Activated CD4-positive, alpha-beta T cell treated with anti-CD3 and anti-CD28 coated beads, Interleukin-2, amount 10 ng/mL, durations not matched to agents 7 days and 5 days (primary cell): ENCODE measurements at regions not wholly inside any gene's neighbourhood (a gene's known extent, or its start where the extent isn't known, plus 50 kb on each side); places are given as distances from the start of the nearest gene placed in this dataset.

Experiments used
- CTCF ChIA-PET: fragments of 350-600 bp; sonication (Branson Sonifier 250); formaldehyde crosslinking; loops from one replicate; lab custom pipeline; 2021; ENCODE audit warnings: antibody characterized with exemption; lab: Charles Lee
- POLR2A ChIA-PET: fragments of 350-600 bp; sonication (Branson Sonifier 250); formaldehyde crosslinking; loops from one replicate; lab custom pipeline; 2021; ENCODE audit warnings: antibody characterized with exemption; lab: Charles Lee
- DNase-seq: peaks from one replicate; pipeline ENCODE4 v3.0.0-alpha.2; 2020
- H3K27ac Mint-ChIP-seq: one replicate; pipeline ENCODE4 v1.8.0; 2021; ENCODE audit warnings: mild to moderate bottlenecking, moderate library complexity, mixed read lengths
- H3K27me3 Mint-ChIP-seq: one replicate; pipeline ENCODE4 v1.8.0; 2021; ENCODE audit warnings: mixed read lengths
- H3K36me3 Mint-ChIP-seq: one replicate; pipeline ENCODE4 v1.8.0; 2021; ENCODE audit warnings: low read depth, mixed read lengths
- H3K4me1 Mint-ChIP-seq: one replicate; pipeline ENCODE4 v1.8.0; 2021; ENCODE audit warnings: mixed read lengths
- H3K4me3 Mint-ChIP-seq: one replicate; pipeline ENCODE4 v1.8.0; 2021; ENCODE audit warnings: mild to moderate bottlenecking, moderate library complexity, mixed read lengths
- H3K9me3 Mint-ChIP-seq: one replicate; pipeline ENCODE4 v1.8.0; 2021; ENCODE audit warnings: mixed read lengths

DNA sequence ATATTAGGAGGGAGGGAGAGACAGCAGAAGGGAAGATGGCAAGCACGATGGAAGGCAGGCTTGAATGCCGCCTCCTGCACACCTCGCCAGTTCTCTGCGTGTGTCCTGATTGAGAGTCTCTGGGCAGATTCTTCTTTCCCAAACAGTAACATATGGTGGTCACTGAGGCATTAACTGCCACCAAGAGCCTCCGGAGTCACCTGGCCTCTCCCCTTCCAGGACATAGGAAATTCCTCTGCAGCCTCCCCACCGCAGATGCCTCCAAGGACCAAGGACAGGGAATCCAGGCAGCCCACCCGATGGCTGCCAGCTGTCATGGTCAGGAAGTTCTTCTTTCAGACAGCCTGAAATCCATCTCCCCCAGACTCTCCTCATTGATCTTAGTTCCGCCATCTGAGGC, 149.3 kb downstream of the ENGASE start:
- Mint-ChIP-seq H3K4me3 (no peak overlapping the region), H3K4me1 (peaks cover 2% of the 10 kb centered on the region), H3K9me3 (no peaks in the 10 kb centered on the region), H3K27ac (no peak overlapping the region), H3K36me3 (no peaks in the 10 kb centered on the region), H3K27me3 (peaks cover 16% of the 10 kb centered on the region)
- no peak for DNase-seq
- ChIA-PET CTCF (no interaction called here), POLR2A (interaction anchor here (0.5 kb wide), 1 partner anchor 129 kb away, joined by 3 read pairs; no protein-coding TSS in a partner anchor)

DNA sequence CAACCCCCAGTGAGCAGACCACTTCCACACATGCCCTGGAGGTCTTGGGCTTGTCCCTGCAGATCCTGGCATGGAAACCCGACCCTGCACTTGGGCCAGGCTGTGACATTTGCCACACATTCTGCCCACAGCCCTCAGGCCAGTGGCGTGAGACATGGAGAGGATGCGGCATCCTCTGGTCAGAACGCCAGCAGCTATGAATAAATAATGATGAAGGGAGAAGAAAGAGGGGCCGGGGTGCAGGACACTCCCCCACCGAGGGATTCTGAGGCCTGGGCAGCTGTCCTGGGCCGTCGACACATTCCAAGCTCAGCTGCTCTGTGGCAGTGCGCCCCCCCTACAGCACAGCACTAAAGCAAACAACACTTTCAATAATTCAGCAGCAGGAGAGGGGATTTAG, 148.8 kb downstream of the ENGASE start:
- H3K9me3 Mint-ChIP-seq, result no peaks in the 10 kb centered on the region
- ChIA-PET CTCF (no interaction called here), POLR2A (no interaction called here)
- peaks cover 16% of the 10 kb centered on the region for H3K27me3 Mint-ChIP-seq
- no peak for DNase-seq
- H3K36me3 Mint-ChIP-seq, result no peaks in the 10 kb centered on the region
- no peak overlapping the region for H3K27ac Mint-ChIP-seq
- no peak overlapping the region for H3K4me3 Mint-ChIP-seq
- peaks cover 2% of the 10 kb centered on the region for H3K4me1 Mint-ChIP-seq

GRCh38 chr17:79221597-79221996, 147.0 kb downstream of the ENGASE start:
- Mint-ChIP-seq H3K4me1 (peaks cover 2% of the 10 kb centered on the region), H3K9me3 (no peaks in the 10 kb centered on the region), H3K4me3 (no peak overlapping the region), H3K27me3 (peaks cover 16% of the 10 kb centered on the region), H3K36me3 (no peaks in the 10 kb centered on the region), H3K27ac (no peak overlapping the region)
- no peak for DNase-seq
- ChIA-PET POLR2A (no interaction called here), CTCF (no interaction called here)

GRCh38 chr17:79220713-79221291, 146.2 kb downstream of the ENGASE start:
- CTCF ChIA-PET, result no interaction called here
- H3K4me1 Mint-ChIP-seq, result peaks cover 2% of the 10 kb centered on the region
- no peak overlapping the region for H3K4me3 Mint-ChIP-seq
- H3K9me3 Mint-ChIP-seq, result no peaks in the 10 kb centered on the region
- POLR2A ChIA-PET, result interaction anchor here (0.6 kb wide), 1 partner anchor 422 kb away, joined by 4 read pairs; no protein-coding TSS in a partner anchor
- no peaks in the 10 kb centered on the region for H3K36me3 Mint-ChIP-seq
- no peak for DNase-seq
- H3K27ac Mint-ChIP-seq, result no peak overlapping the region
- H3K27me3 Mint-ChIP-seq, result peaks cover 16% of the 10 kb centered on the region

- H3K27me3 Mint-ChIP-seq, result peaks cover 16% of the 10 kb centered on the region
- H3K9me3 Mint-ChIP-seq, result no peaks in the 10 kb centered on the region
- H3K27ac Mint-ChIP-seq, result no peak overlapping the region
- ChIA-PET CTCF (no interaction called here), POLR2A (interaction anchor here (0.6 kb wide), 1 partner anchor 422 kb away, joined by 4 read pairs; no protein-coding TSS in a partner anchor)
- H3K36me3 Mint-ChIP-seq, result no peaks in the 10 kb centered on the region
- H3K4me1 Mint-ChIP-seq, result peaks cover 2% of the 10 kb centered on the region
- no peak overlapping the region for H3K4me3 Mint-ChIP-seq
- DNase-seq, result no peak
These were observed 145.6 kb downstream of the ENGASE start for GRCh38 chr17:79220201-79220712.

DNA sequence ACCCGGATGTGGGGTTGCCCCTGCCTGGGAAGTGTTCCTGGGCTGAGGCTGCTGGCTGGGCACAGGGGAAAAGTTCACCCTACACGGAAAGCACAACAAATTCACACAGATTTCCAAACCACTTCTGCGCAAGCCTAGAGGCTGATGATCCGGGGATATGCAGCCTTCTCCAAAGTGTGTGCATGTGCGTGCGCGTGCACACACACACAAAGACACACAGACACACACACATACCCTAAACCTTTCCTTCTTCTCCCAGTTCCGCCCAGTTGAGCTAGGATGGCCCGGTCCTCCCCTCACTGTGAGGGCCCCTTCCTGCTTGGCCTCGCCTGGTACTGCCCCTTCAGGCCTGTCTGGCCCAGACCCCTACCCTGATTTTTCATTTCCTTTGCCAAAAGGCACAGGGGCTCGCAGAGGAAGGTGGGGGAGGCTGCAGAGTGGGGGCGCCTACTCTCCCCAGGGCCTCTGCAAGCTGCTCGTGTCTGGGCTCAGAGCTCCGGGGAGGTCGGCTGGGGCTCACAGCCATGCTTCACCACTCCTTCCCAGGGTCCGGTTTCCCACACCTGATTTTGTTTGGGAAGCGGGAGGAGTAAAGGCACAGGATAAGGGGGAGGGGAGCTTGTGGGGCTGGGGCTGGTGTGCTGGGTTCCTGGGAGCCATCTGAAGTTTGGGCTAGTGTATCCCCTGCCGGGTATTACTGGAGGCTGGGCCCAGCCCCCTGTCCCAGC, 144.7 kb downstream of the ENGASE start:
- POLR2A ChIA-PET, result no interaction called here
- CTCF ChIA-PET, result no interaction called here
- peaks cover 16% of the 10 kb centered on the region for H3K27me3 Mint-ChIP-seq
- H3K27ac Mint-ChIP-seq, result no peak overlapping the region
- peaks cover 2% of the 10 kb centered on the region for H3K4me1 Mint-ChIP-seq
- DNase-seq, result no peak
- H3K36me3 Mint-ChIP-seq, result no peaks in the 10 kb centered on the region
- H3K4me3 Mint-ChIP-seq, result no peak overlapping the region
- H3K9me3 Mint-ChIP-seq, result no peaks in the 10 kb centered on the region

DNA sequence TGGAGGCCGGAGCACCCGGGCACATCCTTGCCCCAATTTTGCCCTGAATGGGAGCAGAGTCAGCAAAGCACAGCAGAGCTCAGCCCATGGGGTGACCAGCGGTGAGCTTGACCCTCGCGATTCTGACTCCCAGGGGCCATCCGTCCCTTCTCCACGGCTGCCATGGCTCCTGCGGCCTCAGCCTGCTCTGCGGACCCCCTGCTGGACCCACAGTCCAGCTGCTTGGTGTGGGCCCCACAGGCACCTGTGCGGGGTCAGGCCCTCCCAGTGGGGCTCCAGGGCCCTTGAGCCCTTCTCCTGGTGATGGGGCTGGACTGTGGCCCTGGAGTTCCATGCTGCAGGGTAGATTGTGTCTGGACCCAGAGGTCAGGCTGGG, 144.2 kb downstream of the ENGASE start:
- no peak overlapping the region for H3K27ac Mint-ChIP-seq
- no peak for DNase-seq
- H3K9me3 Mint-ChIP-seq, result no peaks in the 10 kb centered on the region
- H3K27me3 Mint-ChIP-seq, result peaks cover 13% of the 10 kb centered on the region
- H3K36me3 Mint-ChIP-seq, result no peaks in the 10 kb centered on the region
- ChIA-PET CTCF (no interaction called here), POLR2A (no interaction called here)
- no peak overlapping the region for H3K4me3 Mint-ChIP-seq
- H3K4me1 Mint-ChIP-seq, result peaks cover 2% of the 10 kb centered on the region

DNA sequence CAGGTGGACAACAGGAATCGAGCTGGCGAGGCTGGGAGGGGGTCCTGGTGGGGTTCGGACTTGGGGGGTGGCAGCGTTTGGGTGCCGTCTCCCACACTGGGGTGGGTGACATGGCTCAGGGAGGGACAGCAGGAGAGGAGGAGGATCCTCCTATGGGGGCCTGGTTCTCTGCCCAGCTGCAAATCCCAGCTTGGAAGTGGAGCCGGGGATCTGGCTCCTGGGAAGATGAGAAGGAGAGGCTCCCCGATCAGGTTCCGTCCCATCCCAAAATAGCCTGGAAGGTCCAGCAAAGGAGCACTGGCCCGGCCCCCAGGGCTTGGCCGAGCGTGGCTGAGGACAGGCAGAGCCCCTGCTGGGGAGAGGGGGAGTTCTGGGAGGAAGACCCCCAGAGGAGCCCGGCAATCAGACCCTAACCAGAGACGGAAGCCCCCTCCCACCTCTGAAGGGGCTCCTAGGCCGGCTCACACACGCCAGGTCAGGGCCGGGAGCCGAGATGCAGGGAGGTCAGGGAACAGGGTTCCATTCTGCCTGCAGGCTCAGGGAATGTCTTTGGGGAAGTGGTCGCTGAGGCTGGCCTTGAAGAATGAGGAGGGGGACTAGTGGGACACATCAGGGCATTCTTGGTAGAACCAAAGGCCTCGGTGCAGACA, 143.7 kb downstream of the ENGASE start:
- no peak overlapping the region for H3K4me3 Mint-ChIP-seq
- H3K4me1 Mint-ChIP-seq, result peaks cover 2% of the 10 kb centered on the region
- no peaks in the 10 kb centered on the region for H3K36me3 Mint-ChIP-seq
- H3K9me3 Mint-ChIP-seq, result no peaks in the 10 kb centered on the region
- ChIA-PET POLR2A (no interaction called here), CTCF (no interaction called here)
- H3K27me3 Mint-ChIP-seq, result peaks cover 13% of the 10 kb centered on the region
- DNase-seq, result no peak
- no peak overlapping the region for H3K27ac Mint-ChIP-seq

GRCh38 chr17:79217473-79218135, 143.0 kb downstream of the ENGASE start:
- ChIA-PET POLR2A (no interaction called here), CTCF (no interaction called here)
- Mint-ChIP-seq H3K36me3 (no peaks in the 10 kb centered on the region), H3K9me3 (no peaks in the 10 kb centered on the region), H3K4me3 (no peak overlapping the region), H3K27me3 (peaks cover 13% of the 10 kb centered on the region), H3K4me1 (peaks cover 2% of the 10 kb centered on the region), H3K27ac (no peak overlapping the region)
- no peak for DNase-seq

DNA sequence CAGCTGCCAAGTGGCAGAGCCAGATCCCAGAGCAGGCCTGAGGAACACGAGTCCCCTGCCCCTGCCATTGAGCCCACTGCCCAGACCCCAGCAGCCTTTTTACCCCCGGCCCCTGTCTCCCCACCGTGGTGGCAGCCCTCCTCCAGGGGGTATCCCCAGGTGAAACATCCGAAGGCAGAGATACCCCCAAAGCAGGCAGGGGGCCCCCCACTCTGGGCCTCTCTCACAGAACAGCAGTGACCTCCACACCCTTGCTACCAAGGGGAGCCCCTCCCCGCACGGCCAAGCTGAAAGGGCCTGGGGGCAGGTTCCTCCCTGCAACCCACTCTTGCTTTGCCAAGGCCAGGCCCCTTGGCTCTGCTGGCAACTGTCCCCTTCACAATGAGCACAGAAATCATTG, 142.2 kb downstream of the ENGASE start:
- CTCF ChIA-PET, result no interaction called here
- Mint-ChIP-seq H3K27me3 (peaks cover 16% of the 10 kb centered on the region), H3K4me1 (peaks cover 2% of the 10 kb centered on the region), H3K36me3 (no peaks in the 10 kb centered on the region), H3K4me3 (no peak overlapping the region), H3K27ac (no peak overlapping the region), H3K9me3 (no peaks in the 10 kb centered on the region)
- no peak for DNase-seq
- POLR2A ChIA-PET, result no interaction called here

GRCh38 chr17:79216391-79216790, 141.8 kb downstream of the ENGASE start:
- DNase-seq, result no peak
- no peaks in the 10 kb centered on the region for H3K36me3 Mint-ChIP-seq
- no peak overlapping the region for H3K27ac Mint-ChIP-seq
- H3K27me3 Mint-ChIP-seq, result peaks cover 14% of the 10 kb centered on the region
- H3K4me3 Mint-ChIP-seq, result no peak overlapping the region
- H3K4me1 Mint-ChIP-seq, result peaks cover 2% of the 10 kb centered on the region
- ChIA-PET POLR2A (no interaction called here), CTCF (no interaction called here)
- no peaks in the 10 kb centered on the region for H3K9me3 Mint-ChIP-seq

- Mint-ChIP-seq H3K4me1 (peaks cover 2% of the 10 kb centered on the region), H3K9me3 (no peaks in the 10 kb centered on the region), H3K27ac (no peak overlapping the region), H3K27me3 (peaks cover 9% of the 10 kb centered on the region), H3K4me3 (no peak overlapping the region), H3K36me3 (no peaks in the 10 kb centered on the region)
- CTCF ChIA-PET, result no interaction called here
- DNase-seq, result no peak
- POLR2A ChIA-PET, result no interaction called here
These were observed 141.0 kb downstream of the ENGASE start for GRCh38 chr17:79215631-79216030.
